ENCODE measurements at regions not wholly inside any gene's neighbourhood (a gene's known extent, or its start where the extent isn't known, plus 50 kb on each side); places are given as distances from the start of the nearest gene placed in this dataset.
"Not testable (repeated sequence)": the region's sequence is repeated elsewhere in the genome, so short reads cannot be mapped to it uniquely, and the experiment has no call there.

DNA sequence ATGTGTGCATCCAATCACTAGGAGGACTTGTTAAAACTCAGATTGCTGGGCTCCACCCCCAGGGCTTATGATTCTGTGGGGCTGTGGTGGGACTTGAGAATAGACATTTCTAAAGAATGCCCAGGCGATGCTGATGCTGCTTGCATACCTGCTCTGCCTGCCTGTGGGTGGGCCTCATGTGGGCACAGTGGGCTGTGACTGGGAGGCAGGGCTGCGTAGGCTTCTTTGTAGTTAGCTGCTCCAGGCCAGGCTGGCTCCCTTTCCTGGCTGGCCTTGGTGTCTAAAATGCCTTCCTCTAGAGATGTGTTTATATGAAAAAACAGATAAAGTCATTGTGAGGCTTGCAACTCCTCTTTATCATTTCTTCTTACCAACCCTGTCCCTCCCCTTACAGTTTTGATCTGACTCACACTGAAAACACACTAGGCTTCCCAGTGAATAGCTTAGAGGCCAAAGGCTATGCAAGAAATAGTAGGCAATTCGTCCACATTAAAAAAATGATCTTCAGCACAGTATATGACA lies 495.5 kb upstream of the MAP3K7 start:
- no peak for DNase-seq

DNA sequence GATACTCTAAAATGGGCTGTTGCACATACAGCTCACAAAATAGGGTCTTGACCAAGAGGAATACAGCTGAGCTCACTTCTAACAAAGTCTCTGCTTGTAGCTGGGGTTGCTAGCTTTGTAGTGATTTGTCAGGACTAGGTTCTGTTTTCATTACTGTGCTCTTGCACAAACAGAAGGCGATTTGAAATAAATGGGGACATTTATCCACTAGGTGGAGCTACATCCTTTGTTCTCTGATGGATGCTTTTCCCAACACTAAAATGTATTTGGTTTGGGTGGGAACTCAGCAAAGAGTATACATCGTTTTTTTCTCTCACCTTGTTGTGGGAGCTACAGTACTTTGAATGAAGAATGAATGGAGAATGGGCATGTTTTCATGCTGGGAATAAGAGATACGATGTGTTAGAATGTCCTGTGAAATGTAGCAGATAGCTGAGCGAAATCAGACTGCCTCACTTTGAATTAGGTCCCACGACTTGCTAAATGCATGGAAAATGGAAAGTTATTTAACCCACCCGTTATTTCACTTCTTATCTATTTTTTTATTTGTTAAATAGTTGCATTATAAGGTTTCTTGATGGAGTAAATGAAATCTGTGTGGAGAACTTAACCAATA lies 494.7 kb upstream of the MAP3K7 start:
- no peak for DNase-seq

DNA sequence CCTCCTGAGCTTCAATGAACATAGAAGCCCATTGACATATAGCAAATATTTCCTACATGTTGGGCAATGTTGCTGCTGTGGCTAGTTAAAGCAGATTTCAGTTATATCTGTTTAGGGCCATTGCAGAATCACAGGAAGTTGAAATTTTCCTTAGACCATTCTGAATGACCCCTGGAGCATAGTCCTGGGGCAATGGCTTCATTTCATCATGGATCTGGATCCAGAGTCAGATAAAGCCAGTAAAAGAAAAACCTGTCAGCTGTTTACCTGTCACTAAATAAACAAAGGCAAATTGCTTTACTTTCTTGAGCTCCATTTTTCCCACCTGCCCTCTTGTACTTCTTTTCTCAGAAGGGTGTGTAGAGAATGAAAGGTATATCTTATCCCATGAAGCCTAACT lies 494.0 kb upstream of the MAP3K7 start:
- no peak for DNase-seq

DNA sequence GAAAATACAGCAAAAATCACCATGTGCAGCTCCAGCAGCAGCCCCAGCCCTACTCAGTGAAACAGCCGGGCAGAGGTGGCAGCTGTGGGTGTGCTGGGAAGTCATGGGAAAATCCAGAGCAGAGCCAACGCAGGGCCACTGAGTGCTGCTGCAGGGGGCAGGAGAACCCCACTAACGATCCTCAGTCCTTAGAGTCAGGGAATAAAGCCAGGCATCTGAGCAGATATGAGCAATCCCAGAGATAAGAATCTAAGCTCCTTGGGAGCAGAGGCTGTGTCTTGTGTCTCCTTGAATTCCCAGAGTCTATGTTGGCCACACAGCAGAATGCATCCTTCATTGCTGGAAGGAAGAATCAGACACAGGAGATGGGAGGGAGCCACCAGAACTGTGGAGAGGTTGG lies 493.1 kb upstream of the MAP3K7 start:
- no peak for DNase-seq

DNA sequence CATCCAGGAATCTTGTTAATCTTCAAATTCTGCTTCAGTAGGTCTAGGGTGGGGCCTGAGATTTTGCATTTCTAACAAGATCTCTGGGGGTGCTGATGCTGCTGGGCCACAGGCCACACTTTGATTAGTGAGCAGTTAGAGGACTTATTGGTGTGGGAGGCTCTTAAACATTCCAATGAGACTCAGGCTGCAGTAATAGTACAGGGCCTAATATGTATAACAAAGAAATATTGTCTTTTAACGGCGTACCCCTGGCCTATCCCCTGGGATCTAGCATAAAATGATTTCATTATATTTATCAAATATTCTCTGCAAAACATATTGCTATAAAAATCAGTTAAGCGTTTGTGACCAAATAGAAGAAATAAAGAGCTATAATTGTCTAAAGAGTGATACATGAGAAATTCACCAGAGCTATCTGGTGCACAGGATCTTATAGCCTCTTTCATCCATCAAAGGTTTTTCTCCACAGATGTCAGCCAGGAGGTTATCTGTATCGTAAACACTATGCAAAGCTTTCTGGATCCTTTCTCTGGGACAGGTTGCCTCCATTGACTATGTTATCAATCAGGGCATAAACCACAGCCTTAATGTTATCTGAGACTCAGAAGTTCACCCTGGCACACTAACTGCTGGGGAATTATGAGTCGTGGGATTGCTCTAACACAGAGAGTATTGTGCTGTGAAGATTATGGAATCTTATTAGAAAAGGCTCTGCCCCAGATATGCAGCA lies 488.5 kb upstream of the MAP3K7 start:
- no peak for DNase-seq

DNA sequence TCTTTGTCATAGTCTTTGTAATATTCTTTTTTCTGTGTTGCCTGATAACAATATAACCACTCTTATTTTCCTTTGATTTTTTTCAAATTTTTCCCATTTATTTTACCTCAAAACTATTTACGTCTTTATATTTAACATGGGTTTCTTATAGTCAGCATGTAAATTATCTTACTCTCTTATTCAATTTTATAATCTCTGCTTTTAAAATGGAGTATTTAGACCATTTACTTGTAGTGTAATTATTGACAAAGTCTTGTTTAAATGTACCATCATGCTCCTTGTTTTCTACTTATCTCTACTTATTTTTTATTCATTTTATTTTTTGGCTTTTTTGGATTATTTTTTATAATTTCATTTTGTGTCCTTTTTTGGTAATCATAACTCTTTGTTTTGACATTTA lies 476.5 kb upstream of the MAP3K7 start:
- DNase-seq, result no peak

DNA sequence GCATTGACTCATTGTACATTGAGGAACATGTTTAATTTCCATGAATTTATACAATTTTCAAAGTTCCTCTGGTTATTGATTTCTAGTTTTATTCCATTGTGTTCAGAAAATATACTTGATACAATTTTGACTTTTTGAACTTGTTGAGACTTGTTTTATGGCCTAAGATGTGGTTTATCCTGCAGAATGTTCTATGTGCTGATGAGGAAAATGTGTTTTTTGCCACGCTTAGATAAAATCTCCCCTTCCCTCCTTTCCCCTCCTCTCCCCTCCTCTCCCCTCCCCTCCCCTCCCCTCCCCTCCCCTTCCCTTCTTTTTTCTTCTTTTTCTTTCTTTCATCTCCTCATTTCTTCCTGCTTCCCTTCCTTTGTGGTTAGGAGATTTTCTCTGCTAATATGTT lies 470.8 kb upstream of the MAP3K7 start:
- no peak for DNase-seq

DNA sequence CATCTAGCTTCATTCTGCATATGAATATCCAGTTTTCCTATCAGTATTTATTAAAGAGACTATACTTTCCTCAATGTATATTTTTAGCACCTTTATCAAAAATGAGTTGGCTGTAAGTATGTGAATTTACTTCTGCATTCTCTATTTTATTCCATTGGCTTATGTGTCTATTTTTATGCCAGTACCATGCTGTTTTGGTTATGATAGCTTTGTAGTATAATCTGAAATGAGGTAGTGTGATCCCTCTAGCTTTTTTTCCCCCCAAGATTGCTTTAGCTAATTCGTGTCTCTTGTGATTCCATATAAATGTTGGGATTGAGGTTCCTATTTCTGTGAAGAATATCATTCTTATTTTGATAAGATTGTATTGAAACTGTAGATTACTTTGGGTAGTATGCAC lies 469.1 kb upstream of the MAP3K7 start:
- DNase-seq, result no peak

DNA sequence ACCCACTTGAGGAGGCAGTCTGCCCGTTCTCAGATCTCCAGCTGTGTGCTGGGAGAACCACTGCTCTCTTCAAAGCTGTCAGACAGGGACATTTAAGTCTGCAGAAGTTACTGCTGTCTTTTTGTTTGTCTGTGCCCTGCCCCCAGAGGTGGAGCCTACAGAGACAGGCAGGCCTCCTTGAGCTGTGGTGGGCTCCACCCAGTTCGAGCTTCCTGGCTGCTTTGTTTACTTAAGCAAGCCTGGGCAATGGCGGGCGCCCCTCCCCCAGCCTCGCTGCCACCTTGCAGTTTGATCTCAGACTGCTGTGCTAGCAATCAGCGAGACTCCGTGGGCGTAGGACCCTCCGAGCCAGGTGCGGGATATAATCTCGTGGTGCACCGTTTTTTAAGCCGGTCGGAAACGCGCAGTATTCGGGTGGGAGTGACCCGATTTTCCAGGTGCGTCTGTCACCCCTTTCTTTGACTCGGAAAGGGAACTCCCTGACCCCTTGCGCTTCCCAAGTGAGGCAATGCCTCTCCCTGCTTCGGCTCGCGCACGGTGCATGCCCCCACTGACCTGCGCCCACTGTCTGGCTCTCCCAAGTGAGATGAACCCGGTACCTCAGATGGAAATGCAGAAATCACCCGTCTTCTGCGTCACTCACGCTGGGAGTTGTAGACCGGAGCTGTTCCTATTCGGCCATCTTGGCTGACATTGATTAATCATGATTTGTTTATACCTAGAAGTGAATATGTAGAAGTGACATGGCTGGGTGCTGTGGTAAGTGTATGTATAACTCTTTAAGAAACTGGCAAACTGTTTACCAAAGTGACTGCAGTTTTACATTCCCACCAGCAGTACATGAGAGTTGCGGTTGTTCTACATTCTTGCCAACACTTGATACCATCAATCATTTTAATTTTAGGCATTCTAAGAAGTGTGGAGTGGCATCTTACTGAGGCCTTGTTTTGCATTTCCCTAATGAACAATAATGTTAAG lies 465.9 kb upstream of the MAP3K7 start:
- DNase-seq, result not testable (repeated sequence)

DNA sequence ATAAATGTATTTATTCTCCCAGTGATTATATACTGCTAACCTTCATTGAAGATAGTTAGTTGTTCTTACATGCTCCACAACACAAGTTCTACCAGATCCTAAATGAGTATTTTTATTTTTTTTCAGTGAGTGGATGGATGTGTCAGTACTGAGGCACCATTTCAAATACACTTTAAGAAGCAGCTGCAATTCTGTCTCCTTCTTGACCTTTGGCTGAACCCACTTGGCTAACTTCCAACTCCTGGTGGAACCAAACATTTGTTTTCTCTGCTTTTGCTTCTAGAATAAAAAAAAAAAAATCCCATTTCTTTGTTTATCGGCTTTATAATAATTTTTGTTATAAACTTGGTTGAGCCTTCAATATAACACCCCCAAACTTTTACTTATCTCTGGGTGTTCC lies 458.3 kb upstream of the MAP3K7 start:
- DNase-seq, result no peak

DNA sequence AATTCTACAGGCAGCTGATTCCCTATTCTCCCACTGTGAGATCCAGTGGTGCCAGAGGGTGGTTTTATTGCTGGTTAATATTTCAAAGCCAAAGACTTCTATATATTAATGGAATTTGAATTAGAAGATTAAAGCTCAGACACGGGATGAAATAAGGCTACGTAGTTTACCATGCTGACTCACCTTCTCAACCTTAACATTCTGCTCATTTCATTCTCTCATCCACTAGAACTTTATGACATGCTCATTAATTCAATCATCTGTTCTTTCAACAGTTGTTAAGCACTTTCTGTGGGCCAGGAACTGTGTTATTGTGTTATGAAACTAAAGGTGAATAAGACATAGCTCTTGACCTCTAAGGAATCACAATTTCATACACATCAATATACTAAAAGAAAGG lies 456.9 kb upstream of the MAP3K7 start:
- DNase-seq, result no peak

DNA sequence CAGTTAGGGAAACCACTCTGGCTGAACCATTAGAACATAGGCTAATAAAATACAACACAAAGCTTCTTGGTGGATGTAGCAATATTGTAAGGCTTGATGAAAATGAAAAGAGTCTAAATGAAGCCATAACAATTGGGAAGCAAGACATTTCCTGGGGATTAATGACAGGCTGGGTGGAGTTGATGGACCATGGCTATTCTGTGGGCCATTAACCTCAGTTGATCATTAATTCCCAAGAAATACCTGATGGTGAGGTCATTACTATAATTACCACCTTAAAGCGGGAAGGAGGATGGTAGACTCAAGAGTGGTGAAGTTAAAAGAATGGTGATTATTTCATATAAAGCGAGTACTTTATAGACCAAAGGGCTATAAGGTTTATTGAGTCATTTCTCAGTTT lies 455.8 kb upstream of the MAP3K7 start:
- no peak for DNase-seq

DNA sequence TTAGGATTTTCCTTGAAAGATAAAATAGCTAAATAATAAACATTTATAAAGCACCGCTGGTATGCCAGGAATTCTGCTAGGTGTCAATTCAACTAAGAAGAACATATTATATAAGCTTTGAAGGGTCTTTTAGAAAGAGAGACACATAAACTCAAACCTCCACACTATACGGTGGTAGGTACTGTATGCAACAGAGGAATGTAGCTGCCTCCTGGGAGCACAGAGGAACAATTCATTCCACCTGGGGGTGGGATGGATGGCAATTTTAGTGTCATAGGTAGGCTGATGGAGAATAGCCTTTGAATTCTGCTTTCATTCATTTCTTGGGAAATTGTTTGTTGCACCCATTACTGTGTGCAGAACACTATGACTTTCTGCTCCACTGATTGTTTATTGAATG lies 447.1 kb upstream of the MAP3K7 start:
- no peak for DNase-seq

DNA sequence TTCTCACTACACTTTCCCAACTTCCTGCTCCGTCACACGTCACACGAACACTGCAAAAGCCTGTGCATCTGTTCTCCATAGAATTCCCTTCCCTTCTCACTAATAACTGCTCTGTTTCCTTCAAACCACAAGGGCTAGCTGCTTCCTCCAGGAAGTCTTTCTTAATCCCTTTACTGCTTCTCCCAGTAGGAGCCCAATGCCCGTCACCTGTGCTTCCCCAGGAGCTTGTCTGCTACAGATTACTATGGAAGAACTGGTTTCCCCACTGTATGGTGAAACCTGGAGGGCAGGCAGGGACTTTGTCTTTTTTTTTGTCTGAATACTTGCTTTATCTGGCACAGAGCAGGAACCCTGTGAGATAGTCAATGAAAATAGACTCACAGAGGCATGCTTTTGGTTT lies 444.7 kb upstream of the MAP3K7 start:
- no peak for DNase-seq

DNA sequence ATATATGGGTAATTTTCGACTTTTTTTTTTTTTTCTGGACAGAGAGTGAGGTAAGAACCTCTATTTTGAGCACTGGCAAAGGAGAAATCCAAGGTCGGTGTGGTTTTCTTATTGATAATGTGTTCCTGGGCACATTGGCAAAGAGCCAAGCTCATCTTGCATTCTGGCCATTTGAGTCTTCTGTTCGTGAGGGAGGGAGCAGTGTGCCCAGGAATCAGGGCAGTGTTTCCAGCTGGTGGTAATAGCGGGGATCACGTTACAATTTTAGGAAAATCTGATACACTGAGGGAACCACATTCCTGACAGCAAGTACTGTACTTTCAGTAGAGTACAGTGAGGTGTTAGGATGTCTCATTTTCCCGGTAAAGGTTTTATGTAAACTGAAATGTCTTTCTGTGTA lies 442.3 kb upstream of the MAP3K7 start:
- DNase-seq, result no peak

DNA sequence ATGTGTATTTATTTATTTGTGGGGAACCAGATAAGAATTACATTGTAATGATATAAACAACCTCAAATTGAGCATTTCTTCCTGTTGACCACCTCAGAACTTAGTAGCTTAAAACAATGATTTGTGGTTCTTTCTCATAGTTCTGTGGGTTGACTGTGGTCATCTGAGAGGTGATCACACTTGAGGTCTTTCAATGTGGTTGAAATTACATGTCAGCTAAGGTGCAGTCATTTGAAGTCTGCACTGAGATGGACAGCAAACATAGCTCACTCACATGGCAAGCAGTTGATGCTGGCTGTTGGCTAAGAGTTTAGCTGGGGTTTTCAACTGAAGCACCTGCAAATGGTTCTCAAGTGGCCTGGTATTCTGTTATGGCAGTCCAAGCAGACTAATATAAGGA lies 436.7 kb upstream of the MAP3K7 start:
- DNase-seq, result no peak

DNA sequence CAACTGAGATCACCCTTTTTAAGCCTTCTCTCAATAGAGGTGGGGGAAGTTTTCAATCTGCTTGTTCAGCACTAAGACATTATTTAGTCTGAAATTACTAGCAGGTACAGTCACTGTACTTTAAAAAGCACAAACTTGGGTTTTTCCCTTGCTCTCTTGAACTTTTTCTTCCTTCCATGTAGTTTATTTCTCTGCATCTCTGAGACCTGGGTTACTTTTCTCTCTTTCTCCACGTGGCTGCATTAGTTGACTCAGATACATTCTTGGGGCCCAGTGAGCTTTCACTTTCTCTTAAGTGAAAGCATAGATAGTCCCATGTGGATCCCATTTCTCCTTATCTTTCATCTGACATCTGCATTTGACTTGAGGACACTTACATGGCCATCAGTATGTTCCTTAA lies 433.9 kb upstream of the MAP3K7 start:
- DNase-seq, result no peak

DNA sequence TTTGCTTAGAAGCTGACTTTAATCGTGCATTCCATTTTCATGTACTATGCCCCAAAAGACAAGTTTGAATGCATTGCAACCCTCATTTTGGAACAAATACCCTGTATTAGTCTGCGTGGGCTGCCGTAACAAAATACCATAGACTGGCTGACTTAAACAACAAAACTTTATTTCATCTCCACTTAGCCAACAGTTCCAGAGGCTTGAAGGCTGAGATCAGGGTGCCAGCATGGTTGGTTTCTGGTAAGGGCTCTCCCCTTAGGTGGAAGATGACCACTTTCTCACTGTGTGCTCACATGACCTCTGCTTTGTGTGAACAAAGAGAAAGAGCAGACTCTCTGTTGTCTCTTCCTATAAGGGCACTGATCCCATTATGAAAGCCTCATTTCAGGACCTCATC lies 431.7 kb upstream of the MAP3K7 start:
- DNase-seq, result no peak

DNA sequence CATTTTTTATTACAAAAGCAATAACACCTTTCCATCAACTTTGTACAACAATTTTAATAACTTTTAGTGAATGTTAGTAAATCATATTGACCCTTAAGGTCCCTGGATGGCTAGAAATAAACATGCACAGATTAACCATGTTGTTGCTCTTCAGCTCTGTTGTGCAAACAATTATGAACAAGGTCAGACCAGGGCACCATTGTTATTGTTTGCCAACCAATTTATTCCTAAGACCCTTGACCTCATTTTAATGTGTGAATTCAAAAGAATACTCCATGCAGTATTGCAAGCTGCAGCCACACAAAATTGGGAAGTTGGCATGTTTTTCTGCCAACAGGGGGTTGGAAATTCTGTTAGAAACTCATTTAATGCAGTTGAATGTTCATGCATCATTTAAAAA lies 426.6 kb upstream of the MAP3K7 start:
- no peak for DNase-seq

DNA sequence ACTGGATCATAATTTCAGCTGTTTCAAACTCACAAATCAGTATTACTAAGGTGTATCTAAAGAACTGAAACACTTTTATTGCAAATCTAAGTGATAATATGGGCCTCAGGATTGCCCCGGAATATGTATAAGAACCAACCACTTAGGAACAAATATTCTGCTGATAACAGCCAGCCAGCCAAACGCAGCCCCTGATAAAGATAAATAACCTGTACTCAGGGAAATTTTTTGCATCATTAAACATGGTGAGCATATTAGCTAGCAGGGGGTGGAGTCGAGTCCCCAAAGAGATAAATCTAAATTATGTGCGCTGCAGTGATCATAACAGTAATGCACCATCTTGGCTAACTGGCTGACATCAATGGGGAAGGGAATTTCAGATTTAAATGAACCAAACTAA lies 410.2 kb upstream of the MAP3K7 start:
- no peak for DNase-seq

DNA sequence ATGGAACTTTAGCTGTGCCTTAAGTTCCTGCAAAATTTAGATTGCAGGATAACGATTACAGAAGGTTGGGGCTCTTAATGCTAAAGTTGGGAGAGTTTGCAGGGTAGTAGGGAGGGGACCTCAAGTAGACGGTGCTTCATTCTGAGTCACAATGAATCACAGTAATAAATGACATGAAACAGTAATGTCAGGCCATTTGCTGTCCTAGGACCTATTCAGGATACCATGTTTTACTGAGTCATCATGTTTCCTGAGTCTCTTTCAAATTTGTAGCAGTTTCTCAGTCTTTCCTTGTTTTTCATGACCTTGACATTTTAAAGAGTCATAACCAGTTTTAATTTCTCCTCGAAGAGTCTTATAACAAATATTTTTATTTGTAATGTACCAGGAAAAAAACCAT lies 406.9 kb upstream of the MAP3K7 start:
- no peak for DNase-seq

DNA sequence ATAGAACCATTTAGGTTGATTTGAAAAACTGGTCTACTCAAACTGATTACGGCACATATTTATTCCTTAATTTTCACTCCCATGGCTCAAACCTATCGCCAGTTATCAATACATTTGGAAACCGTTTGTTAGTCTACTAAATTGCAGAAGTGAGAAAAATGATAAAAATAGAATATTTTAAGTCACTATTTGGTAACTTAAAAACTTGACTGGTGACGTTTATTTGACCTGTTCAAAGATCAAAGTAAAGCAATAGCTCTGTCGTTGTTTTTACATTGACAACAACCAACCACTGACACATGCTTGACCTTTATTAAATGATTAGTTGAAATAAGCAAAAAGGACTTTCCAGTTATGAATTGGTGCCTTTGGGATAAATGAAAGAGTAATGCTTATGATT lies 402.9 kb upstream of the MAP3K7 start:
- DNase-seq, result no peak

DNA sequence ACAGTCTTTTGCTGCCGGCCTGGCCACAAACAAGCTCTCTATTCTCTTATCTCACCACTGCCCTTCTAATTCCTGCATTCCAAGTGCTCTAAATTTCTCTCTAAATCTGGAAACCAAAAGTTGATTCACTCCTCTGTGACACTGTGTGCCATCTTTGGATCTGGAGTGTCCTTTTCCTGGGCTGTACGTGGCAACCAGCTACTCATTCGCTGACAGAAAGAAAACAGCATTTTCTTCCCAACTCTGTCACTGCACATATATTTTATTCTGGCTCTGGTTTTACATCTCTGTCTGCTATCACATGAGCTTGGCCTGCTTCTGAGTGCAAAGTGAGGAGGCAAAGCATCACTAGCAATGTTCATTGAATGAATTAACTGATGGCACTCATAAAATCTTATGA lies 397.2 kb upstream of the MAP3K7 start:
- DNase-seq, result no peak

DNA sequence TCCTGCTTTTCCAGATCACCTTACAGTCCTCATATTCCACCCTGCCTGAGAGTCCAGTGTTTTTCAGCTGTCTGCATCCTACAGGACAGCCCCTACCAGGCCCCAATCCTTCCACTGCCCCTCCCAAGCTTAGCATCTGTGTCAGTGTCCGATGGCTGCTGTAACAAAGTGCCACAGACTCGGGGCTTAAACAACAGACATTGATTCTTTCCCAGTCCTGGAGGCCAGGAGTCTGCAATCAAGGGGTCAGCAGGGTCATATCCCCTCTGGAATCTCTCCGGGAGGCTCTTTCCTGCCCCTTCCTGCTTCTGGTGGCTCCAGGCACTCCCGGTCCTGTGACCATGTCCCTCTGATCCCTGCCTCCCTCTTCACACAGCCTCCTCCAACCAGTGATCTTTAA lies 396.6 kb upstream of the MAP3K7 start:
- DNase-seq, result no peak

All from activated CD4-positive, alpha-beta T cell treated with anti-CD3 and anti-CD28 coated beads, Interleukin-2, amount 50 U/mL, for 4 hours (primary cell).